Right ventricle myocardium inferior (tissue), 1 donor: ENCODE measurements at regions not wholly inside any gene's neighbourhood (a gene's known extent, or its start where the extent isn't known, plus 50 kb on each side); places are given as distances from the start of the nearest gene placed in this dataset.
A peak's percentile ranks its signal among the peaks of the same experiment; 100 is the strongest.
"Not testable (repeated sequence)": the region's sequence is repeated elsewhere in the genome, so short reads cannot be mapped to it uniquely, and the experiment has no call there.

ENCODE experiments used
- ATAC-seq: fragments of 200-7000 bp; cut with Tn5 transposase; one replicate; pipeline ENCODE4 v1.9.1; 2020; ENCODE audit warnings: mild to moderate bottlenecking, moderate library complexity
- DNase-seq: peaks from one replicate; pipeline ENCODE4 v3.0.0; 2021; ENCODE audit errors: missing footprints
- intact Hi-C: fragments of 100-400 bp; cut with DNase I; formaldehyde crosslinking; loops from one replicate; pipeline ENCODE4 v1.11.0; 2022
- donor health status: DM: no; HTN: yes; CAD: no; lungs with severe emphysema.

GRCh38 chr13:27327633-27328032 lies 57.0 kb downstream of the RASL11A start:
- intact Hi-C loops = no loop called here
- DNase-seq (no peak), ATAC-seq (no peak)

DNA sequence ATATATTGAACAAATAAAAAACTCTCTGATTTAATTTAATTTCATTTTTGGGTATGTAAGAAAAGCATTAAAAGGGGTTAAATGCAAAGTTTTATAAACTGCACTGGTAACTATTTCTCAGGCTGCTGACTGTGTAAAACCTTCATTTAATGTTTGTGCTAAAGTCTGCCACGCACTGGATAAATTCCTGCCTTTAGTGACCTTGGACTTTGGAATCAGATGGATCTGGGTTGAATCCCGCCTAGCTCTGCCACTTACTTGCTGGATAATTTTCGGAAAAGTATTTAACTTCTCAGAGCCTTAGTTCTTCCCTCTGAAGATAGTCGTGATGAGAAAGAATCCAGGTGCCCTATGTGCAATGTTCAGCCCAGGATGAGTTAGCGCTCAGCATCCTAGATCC lies 58.6 kb downstream of the RASL11A start:
- no peak for DNase-seq
- no peak for ATAC-seq
- intact Hi-C loops = no loop called here

GRCh38 chr13:27334774-27335435 lies 64.3 kb downstream of the RASL11A start:
- intact Hi-C loops = no loop called here
- DNase-seq = no peak
- no peak for ATAC-seq

DNA sequence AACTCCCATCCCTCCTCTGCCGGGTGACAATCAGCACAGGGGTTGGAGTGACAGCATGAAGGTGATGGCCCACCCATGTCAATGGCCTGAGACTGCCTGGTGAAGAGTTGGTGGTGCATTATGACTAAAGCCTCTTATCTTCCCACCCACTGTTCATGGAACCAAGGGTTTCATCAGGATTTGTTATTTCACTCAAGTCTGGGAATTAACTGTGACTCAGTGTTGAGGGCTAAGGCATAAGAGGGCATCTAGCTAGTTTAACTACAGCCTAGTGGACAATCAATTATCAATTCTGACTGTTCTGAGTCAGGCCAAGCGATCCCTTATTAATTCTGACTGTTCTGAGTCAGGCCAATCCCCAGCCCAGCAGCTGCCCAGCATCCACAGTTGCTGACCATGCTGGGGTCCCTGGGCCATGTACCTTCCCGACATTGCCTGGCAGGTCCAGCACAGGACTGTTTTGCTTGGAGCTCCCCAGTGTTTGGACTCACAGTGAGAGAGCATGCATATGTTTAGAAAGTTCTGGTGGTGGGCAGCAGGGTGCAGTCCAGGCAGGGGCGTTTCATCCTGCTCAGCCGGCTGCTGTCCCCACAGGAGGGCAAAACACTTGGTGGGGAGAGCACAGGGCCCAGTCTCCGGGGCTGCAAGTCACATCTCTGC lies 65.5 kb downstream of the RASL11A start:
- intact Hi-C loops = no loop called here
- no peak for ATAC-seq
- no peak for DNase-seq

GRCh38 chr13:27338207-27338606 lies 67.6 kb downstream of the RASL11A start:
- no peak for ATAC-seq
- DNase-seq = no peak
- intact Hi-C loops = no loop called here

DNA sequence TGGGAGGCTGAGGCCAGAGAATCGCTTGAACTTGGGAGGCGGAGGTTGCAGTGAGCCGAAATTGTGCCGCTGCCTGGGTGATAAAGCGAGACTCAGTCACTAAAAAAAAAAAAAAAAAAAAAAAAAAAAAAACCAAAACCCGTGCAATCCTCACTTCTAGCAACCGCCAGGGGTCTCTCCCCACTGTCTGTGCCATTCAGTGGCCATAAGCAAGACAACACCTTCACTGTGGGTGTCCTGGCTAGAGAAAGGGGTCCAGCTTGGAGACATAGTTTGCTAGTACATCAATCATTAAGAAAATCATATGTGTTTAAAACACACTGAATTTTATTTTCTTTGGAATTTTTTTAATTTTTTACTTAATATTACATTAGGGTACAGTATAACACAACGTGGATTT lies 68.2 kb downstream of the RASL11A start:
- ATAC-seq (no peak), DNase-seq (no peak)
- intact Hi-C loops = no loop called here

GRCh38 chr13:27339299-27339698 lies 68.7 kb downstream of the RASL11A start:
- intact Hi-C loops = no loop called here
- no peak for DNase-seq
- ATAC-seq = no peak

DNA sequence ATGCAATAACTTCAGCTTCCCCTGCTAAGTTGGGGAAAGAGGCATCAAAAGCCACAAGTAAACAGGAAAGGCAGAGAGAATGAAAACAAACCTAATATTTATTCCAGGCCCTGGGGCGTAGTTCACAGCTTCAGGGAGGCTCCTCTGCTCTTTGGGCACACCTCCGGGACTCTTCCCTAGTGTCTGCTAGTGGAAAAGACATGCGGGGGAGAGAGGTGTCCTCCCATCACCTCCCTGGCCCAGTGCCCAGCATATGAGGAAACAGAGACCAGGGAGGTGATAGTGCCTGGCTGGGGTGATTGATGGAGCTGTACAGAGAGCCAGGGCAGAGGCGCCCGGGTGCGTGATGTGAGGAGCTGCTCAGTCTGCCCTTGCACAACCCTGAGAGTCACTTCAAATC lies 71.0 kb downstream of the RASL11A start:
- no peak for ATAC-seq

DNA sequence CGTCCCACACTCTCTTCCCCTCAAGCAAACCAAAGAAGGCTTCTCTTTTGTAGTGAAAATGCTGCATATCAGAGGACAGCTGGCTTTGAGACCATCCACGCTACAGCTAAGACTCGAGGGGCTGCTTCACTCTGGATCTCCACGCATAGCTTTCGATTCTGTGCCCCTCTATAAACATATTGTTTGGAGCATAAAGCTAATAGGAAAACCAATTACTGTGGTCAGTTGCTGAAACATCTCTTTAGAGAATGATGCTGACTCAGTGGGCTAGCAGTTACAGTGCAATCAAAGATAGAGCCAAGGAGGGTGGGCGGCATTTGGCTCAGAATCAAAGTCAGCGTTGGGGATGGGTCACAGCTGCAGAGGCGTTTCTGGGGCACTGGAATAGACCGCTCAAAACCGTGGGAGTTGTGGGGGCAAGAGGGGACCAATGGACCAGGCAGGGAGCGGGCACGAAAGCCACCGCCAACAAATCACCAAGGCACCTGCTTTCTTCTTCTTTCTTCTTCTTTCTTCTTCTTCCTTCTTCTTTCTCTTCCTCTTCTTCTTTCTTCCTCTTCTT lies 76.7 kb downstream of the RASL11A start:
- intact Hi-C loops = no loop called here
- no peak for DNase-seq
- no peak for ATAC-seq

More for the DNA sequence above, 71.0 kb downstream of the RASL11A start:
- intact Hi-C loops = no loop called here
- no peak for DNase-seq

DNA sequence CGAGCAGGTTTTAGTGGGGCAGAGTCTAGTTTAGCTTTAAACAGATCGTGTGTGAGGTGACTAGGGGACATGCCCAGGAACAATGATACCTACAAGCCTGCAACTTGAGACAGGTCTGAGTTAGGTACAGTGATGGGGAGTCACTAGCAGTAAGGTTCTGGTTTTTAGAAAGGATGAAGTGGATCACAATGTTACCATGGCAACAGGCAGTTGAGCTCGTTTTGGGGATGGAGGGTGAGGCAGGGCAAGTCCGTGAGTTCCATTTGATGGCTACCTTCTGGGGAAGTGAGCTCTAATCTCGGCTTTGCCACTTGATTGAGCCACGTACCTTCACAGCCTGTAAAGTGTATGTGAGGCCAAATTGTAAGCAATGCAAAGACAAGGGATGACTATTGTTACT lies 76.0 kb upstream of the GTF3A start:
- intact Hi-C loops = no loop called here
- ATAC-seq (no peak), DNase-seq (no peak)

GRCh38 chr13:27349458-27349857 lies 75.0 kb upstream of the GTF3A start:
- DNase-seq (no peak), ATAC-seq (no peak)
- intact Hi-C loops = no loop called here

GRCh38 chr13:27350825-27351224 lies 73.6 kb upstream of the GTF3A start:
- DNase-seq, ATAC-seq, intact Hi-C loops: not testable (repeated sequence)

DNA sequence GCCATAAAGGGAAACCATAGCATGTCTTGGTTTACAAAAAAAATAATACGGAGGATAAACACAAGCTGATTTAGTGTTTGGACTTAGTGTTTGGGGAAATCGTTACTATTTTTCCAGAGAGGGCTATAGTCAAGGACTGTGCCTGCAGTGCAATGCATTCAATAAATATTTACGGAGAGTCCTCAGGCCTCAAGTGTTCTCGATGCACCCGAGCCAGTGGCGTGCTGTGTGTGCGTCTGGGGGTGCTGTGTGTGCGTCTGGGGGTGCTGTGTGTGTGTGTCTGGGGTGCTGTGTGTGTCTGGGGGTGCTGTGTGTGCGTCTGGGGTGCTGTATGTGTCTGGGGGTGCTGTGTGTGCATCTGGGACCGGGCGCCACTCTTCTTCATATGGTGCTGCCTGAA lies 71.7 kb upstream of the GTF3A start:
- DNase-seq (no peak), ATAC-seq (no peak)
- intact Hi-C loops = no loop called here

DNA sequence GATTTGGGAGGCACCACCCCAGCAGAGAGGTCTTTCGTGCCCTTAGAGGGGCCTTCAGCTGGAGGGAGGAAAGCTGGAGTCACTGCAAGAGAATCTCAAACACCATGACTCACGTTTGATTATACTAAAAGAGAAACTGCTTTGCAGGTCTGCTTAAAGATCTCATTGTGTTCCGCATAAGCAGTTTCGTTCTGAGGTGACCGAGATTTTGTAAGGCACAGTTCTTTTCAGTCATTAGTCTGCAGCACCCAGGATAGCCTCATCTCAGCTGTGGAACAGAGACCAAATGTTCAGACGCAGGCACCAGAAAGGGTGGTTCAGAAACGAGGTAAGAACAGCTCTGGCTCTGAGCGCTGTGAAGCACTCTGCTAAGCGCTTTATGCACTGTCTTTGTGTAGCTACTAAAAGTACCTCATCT lies 71.2 kb upstream of the GTF3A start:
- ATAC-seq (no peak), DNase-seq (no peak)
- intact Hi-C loops = no loop called here

- no peak for ATAC-seq
- intact Hi-C loops = no loop called here
- no peak for DNase-seq
Measured at GRCh38 chr13:27353708-27354107, 70.7 kb upstream of the GTF3A start.

DNA sequence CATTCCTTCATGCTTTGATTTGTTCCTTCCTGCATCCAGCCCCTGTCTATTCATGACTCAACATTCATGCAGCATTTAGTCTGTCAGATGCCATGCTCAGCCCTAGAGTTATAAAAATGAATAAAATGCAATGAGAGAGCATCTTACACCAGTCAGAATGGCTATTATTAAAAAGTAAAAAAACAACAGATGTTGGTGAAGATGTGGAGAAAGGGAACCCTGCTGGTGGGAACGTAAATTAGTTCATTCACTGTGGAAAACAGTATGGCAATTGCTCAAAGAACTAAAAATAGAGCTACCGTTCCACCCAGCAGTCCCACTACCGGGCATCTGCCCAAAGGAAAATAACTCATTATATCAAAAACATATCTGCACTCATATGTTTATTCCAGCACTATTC lies 70.0 kb upstream of the GTF3A start:
- intact Hi-C loops = no loop called here
- DNase-seq = no peak
- no peak for ATAC-seq

DNA sequence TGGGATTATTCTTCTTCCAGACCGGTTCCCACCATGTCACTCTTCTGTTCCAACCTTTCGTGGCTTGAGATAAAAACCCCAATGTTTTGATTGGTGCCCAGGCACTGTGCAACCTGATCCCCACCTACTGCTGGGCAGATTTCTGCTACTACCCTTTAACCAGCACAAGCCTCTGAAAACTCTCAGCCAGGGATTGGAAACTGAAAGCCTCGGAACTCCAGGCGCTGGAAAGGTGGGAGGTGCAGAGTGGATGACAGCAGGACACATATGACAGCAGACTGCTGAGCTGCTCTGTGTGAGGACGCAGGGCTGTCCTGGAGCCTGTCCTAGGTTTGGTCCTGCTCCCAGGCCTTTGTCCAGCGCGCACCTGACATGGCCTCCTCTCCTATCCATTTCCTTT lies 68.5 kb upstream of the GTF3A start:
- ATAC-seq (peak; percentile 55), DNase-seq (no peak)
- intact Hi-C loops = loop anchor here (5.0 kb wide), 1 partner anchor 84 kb away; the partner anchor contains the start of gene RASL11A

GRCh38 chr13:27358420-27358819 lies 66.0 kb upstream of the GTF3A start:
- no peak for ATAC-seq
- no peak for DNase-seq
- intact Hi-C loops = loop anchor here (2.0 to 5.0 kb wide), 2 partner anchors 86 to 412 kb away; partner anchors contain the start of gene RASL11A

DNA sequence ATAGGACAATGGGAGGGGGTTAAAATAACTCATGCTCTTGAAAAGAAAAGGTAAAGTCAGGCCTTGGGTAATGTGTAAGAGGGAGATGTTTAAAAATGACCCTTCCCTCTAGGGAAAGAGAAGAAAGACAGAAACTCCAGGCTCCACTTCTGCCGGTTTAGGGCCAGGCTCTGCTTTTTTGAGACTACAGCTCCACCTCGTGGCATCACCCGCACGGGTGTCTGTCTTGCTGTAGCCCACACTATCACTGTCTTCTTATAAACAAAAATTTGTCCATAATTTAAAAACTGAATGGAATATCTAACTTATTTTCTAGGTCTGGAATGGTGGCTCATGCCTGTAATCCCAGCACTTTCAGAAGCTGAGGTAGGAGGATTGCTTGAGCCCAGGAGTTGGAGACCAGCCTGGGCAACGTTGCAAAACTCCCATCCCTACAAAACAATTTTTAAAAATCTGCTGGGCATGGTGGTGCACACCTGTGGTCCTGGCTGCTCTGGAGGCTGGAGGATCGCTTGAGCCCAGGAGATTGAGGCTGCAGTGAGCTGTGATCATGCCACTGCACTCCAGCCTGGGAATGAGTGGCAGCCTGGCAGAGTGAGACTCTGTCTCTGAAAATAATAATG lies 65.1 kb upstream of the GTF3A start:
- intact Hi-C loops = loop anchor here (1.0 to 5.0 kb wide), 3 partner anchors 87 to 413 kb away; partner anchors contain the start of gene RASL11A
- DNase-seq (no peak), ATAC-seq (peak; percentile 64)

DNA sequence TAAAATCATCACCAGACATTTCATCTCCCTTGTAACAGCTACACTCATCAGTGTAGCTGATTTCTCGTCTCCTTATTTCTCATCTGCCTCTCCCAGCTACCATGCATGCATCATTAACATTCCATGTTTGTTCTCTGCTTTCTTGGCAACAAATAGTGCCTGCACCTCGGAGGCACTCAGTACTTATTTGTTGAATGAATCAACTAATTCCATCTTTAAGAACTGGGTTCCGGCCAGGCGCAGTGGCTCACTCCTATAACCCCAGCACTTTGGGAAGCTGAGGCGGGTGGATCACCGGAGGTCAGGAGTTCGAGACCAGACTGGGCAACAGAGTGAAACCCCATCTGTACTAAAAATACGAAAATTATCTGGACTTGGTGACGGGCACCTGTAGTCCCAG lies 63.9 kb upstream of the GTF3A start:
- intact Hi-C loops = no loop called here
- ATAC-seq = no peak
- DNase-seq = no peak
